ENCODE measurements at regions not wholly inside any gene's neighbourhood (a gene's known extent, or its start where the extent isn't known, plus 50 kb on each side); places are given as distances from the start of the nearest gene placed in this dataset.
A peak's percentile ranks its signal among the peaks of the same experiment; 100 is the strongest.

DNA sequence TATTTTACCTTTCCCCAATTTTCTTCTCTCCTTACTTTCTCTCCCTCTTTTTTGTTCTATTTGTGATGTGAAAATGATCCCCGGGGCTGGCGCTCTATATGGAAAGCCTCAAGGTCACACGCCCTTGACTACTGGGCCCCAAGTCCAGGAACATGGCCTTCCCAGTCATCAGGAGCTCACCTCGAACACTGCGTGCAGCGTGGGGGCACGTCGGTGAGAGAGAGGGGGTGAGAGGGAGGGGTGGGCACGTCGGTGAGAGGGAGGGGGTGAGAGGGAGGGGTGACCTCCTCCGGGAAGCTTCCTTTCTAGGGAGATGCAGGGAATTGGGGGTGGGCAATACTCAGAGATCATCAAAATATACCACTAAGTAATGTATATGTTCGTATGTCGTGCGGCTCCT is 94.6 kb upstream of the TMPRSS2 start:
- Histone ChIP-seq H3K4me3 (no peak overlapping the region), H3K27me3 (no peaks in the 10 kb centered on the region), H3K4me1 (peaks cover 20% of the 10 kb centered on the region), H3K9me3 (no peaks in the 10 kb centered on the region), H3K27ac (peak overlapping the region in 3 of 4 donors; percentile 50 to 65 (median 61)), H3K36me3 (replicated peaks in 1 of 2; ENCODE audit: insufficient read depth in 1 of 2, low read depth in 2 of 2) (no peaks in the 10 kb centered on the region)
- DNase-seq (no peak), ATAC-seq (no peak)
- WGBS, 2 donors: 53 to 57% methylated on average over 14 of the region's 14 CpGs
- no peak for TF ChIP-seq POLR2A (IDR thresholded peaks at IDR 0.05)
- TF ChIP-seq, protein P1, sequence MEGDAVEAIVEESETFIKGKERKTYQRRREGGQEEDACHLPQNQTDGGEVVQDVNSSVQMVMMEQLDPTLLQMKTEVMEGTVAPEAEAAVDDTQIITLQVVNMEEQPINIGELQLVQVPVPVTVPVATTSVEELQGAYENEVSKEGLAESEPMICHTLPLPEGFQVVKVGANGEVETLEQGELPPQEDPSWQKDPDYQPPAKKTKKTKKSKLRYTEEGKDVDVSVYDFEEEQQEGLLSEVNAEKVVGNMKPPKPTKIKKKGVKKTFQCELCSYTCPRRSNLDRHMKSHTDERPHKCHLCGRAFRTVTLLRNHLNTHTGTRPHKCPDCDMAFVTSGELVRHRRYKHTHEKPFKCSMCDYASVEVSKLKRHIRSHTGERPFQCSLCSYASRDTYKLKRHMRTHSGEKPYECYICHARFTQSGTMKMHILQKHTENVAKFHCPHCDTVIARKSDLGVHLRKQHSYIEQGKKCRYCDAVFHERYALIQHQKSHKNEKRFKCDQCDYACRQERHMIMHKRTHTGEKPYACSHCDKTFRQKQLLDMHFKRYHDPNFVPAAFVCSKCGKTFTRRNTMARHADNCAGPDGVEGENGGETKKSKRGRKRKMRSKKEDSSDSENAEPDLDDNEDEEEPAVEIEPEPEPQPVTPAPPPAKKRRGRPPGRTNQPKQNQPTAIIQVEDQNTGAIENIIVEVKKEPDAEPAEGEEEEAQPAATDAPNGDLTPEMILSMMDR (IDR thresholded peaks at IDR 0.05): no peak
- intact Hi-C loops (cut with DNase I): loop anchor here (10.0 kb wide), 1 partner anchor 512 kb away; no protein-coding TSS in a partner anchor

DNA sequence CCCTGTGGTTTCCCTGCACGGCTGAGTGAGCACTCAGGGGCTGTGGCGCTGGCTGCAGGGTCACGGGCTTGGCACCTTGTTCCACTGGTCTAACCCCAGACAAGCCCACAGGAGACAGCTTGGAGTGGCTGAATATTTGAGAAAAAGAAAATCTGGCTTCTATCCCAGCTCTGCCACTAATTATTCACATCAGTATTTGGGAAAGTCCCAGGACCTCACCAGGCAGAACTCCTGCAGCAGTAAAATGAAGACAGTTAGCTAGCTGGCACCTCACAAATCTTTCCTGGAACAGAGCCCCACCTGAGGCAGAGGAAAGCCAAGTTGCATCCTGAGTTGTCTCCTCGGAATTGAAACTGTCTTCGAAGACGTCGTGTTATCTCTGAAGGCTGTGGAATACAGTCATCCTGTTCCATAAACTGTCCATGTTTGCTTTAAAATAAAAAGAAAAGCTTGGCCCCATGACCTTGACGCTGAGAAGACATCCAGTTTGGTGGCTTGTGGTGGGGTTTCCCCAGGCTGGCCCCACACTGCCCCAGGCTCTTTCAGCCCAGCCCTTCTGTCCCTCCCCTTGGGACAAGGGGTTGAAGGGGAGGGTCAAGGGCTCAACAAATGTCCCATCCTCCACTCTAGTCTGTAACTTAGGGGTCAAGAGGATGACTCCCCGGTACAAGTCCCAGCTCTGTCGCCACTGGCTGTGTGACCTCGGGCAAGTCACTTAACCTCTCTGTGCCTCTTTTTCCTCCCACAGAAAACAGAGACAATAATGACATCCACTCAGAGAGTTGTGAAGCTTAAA is 93.8 kb upstream of the TMPRSS2 start:
- intact Hi-C loops (cut with DNase I): loop anchor here (10.0 kb wide), 1 partner anchor 513 kb away; no protein-coding TSS in a partner anchor
- 40 to 42% methylated on average over 6 to 11 of the region's 11 CpGs for WGBS, 2 donors
- no peaks in the 10 kb centered on the region for H3K36me3 ChIP-seq (replicated peaks in 1 of 2; ENCODE audit: insufficient read depth in 1 of 2, low read depth in 2 of 2)
- DNase-seq: peak in 3 of 4 donors; percentile 37 to 48 (median 45)
- peaks cover 20% of the 10 kb centered on the region for H3K4me1 ChIP-seq
- TF ChIP-seq, protein P1 (IDR thresholded peaks at IDR 0.05): no peak
- no peak for TF ChIP-seq POLR2A (IDR thresholded peaks at IDR 0.05)
- peak overlapping the region in 3 of 4 donors; percentile 50 to 65 (median 61) for H3K27ac ChIP-seq
- peak; percentile 68 for ATAC-seq
- H3K27me3 ChIP-seq: no peaks in the 10 kb centered on the region
- H3K4me3 ChIP-seq: no peak overlapping the region
- no peaks in the 10 kb centered on the region for H3K9me3 ChIP-seq

DNA sequence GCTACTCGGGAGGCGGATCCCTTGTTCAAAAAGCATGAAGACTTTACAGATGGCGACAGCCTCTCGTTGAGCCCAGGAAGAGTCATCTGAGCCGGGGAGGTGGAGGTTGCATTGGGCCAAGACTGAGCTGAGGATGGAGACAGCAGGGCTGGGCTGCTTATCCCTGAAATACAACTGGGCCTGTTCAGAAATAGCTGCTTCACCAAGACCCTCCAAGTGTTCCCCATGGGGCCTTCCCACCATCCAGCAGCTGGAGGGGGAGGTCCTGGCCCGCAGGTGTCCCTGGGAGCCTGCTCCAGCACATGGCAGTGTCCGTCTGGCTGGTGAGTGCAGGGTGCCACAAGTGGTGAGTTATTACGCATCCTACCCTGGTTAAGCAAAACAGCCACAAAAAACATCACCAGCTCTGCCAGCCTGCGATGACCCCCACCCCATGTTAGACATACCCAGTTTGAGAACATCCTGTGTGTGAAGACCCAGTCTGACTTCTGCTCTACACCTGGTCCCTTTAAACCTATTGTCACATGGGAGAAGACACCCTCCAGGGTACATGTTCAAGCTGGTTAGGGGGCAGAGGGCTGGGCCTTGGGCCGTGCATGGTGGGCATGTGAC is 93.1 kb upstream of the TMPRSS2 start:
- Histone ChIP-seq H3K4me3 (no peak overlapping the region), H3K9me3 (no peaks in the 10 kb centered on the region), H3K27me3 (no peaks in the 10 kb centered on the region), H3K4me1 (peaks cover 20% of the 10 kb centered on the region), H3K27ac (peak overlapping the region in 3 of 4 donors; percentile 50 to 65 (median 61)), H3K36me3 (replicated peaks in 1 of 2; ENCODE audit: insufficient read depth in 1 of 2, low read depth in 2 of 2) (no peaks in the 10 kb centered on the region)
- TF ChIP-seq, protein P1 (IDR thresholded peaks at IDR 0.05): no peak
- TF ChIP-seq POLR2A (IDR thresholded peaks at IDR 0.05): no peak
- no peak for ATAC-seq
- intact Hi-C loops (cut with DNase I): loop anchor here (10.0 kb wide), 1 partner anchor 514 kb away; no protein-coding TSS in a partner anchor
- no peak for DNase-seq
- 89 to 91% methylated on average over 7 to 10 of the region's 10 CpGs for WGBS, 2 donors

DNA sequence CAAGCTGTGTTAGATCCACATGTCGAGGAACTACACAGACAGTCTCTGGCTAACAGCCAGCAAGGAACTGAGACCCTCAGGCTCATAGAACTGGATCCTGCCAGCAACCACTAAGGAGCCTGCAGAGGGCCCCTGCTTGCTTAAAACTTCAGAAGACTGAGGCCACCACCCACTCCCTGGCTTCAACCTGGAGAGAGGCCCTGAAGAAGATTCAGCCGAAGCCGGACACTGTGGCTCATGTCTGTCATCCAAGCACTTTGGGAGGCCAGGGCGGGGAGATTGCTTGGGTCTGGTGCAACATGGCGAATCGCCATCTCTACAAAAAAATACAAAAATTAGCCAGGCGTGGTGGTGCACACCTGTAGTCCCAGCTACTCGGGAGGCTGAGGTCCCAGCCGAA is 92.6 kb upstream of the TMPRSS2 start:
- no peak overlapping the region for H3K4me3 ChIP-seq
- WGBS, 2 donors: 89 to 93% methylated on average over 7 to 9 of the region's 9 CpGs
- TF ChIP-seq POLR2A (IDR thresholded peaks at IDR 0.05): no peak
- TF ChIP-seq, protein P1 (IDR thresholded peaks at IDR 0.05): no peak
- H3K9me3 ChIP-seq: no peaks in the 10 kb centered on the region
- H3K4me1 ChIP-seq: peaks cover 20% of the 10 kb centered on the region
- H3K27me3 ChIP-seq: no peaks in the 10 kb centered on the region
- no peak overlapping the region for H3K27ac ChIP-seq
- intact Hi-C loops (cut with DNase I): loop anchor here (10.0 kb wide), 1 partner anchor 514 kb away; no protein-coding TSS in a partner anchor
- ATAC-seq: no peak
- H3K36me3 ChIP-seq (replicated peaks in 1 of 2; ENCODE audit: insufficient read depth in 1 of 2, low read depth in 2 of 2): no peaks in the 10 kb centered on the region
- no peak for DNase-seq
